Left ventricle myocardium inferior (tissue), 1 donor: ENCODE measurements at regions not wholly inside any gene's neighbourhood (a gene's known extent, or its start where the extent isn't known, plus 50 kb on each side); places are given as distances from the start of the nearest gene placed in this dataset.
"Not testable (repeated sequence)": the region's sequence is repeated elsewhere in the genome, so short reads cannot be mapped to it uniquely, and the experiment has no call there.

Source experiments
- DNase-seq: peaks from one replicate; pipeline ENCODE4 v3.0.0-alpha.2; 2020
- H3K27ac ChIP-seq: fragments of 200-600 bp; replicated peaks from 2 replicates; pipeline ENCODE4 v1.8.0; 2021
- H3K27me3 ChIP-seq: fragments of 200-600 bp; 2 replicates; pipeline ENCODE4 v1.8.0; 2021; ENCODE audit warnings: low read depth
- H3K36me3 ChIP-seq: fragments of 200-600 bp; 2 replicates; pipeline ENCODE4 v1.8.0; 2021
- H3K4me1 ChIP-seq: fragments of 200-600 bp; 2 replicates; pipeline ENCODE4 v1.8.0; 2021
- H3K4me3 ChIP-seq: fragments of 200-600 bp; 2 replicates; pipeline ENCODE4 v1.8.0; 2021; ENCODE audit warnings: mild to moderate bottlenecking, moderate library complexity
- H3K9me3 ChIP-seq: fragments of 200-600 bp; replicated peaks from 2 replicates; pipeline ENCODE4 v1.8.0; 2021
- intact Hi-C: fragments of 100-400 bp; cut with micrococcal nuclease; formaldehyde crosslinking; loops from one replicate; pipeline ENCODE4 v1.11.0; 2022
- TF ChIP-seq, protein P1 (sequence below): fragments of 200-600 bp; IDR thresholded peaks from 2 replicates; pipeline ENCODE4 v1.8.0; 2021; ENCODE audit warnings: antibody characterized with exemption, mild to moderate bottlenecking, borderline replicate concordance
- donor health status: DM: no; HTN: yes; CAD: no; lungs with severe emphysema.

DNA sequence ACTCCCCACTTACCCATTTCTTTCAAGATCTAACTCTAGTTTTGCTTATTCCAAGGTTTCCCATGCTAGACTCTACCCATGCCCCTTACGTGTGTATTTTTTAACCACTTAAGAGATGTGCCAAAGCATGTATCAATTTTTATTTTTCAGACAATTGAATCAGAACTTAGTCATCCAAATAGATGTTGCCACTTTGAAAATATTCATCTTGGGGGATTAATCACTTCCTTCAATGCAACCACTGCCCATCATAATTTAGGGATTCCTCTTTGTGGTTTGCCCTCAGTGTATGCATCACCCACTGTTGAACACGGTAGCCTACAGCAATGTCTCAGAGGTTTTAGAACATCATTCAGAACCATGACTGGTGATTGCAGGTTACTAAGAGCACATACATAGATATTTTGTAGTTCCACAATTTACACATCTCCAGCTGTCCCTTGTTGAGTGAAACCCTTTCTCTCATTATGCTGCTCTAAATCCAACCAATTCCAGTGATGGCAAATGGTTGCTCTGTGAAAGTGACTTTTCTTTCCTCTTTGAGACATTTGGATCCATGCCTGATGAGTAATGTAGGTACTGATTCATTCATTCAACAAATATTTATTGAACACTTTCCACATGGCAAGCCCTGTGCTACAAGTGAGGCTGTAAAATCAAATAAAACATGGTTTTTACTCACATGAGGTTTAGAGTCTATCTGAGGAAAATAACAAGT, 60.6 kb upstream of the SERP2 start:
- H3K9me3 ChIP-seq = no peaks in the 10 kb centered on the region
- H3K27ac ChIP-seq = no peak overlapping the region
- DNase-seq = no peak
- TF ChIP-seq, protein P1, sequence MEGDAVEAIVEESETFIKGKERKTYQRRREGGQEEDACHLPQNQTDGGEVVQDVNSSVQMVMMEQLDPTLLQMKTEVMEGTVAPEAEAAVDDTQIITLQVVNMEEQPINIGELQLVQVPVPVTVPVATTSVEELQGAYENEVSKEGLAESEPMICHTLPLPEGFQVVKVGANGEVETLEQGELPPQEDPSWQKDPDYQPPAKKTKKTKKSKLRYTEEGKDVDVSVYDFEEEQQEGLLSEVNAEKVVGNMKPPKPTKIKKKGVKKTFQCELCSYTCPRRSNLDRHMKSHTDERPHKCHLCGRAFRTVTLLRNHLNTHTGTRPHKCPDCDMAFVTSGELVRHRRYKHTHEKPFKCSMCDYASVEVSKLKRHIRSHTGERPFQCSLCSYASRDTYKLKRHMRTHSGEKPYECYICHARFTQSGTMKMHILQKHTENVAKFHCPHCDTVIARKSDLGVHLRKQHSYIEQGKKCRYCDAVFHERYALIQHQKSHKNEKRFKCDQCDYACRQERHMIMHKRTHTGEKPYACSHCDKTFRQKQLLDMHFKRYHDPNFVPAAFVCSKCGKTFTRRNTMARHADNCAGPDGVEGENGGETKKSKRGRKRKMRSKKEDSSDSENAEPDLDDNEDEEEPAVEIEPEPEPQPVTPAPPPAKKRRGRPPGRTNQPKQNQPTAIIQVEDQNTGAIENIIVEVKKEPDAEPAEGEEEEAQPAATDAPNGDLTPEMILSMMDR = no peak
- H3K4me3 ChIP-seq = no peak overlapping the region
- H3K4me1 ChIP-seq = peaks cover 24% of the 10 kb centered on the region
- no peaks in the 10 kb centered on the region for H3K27me3 ChIP-seq
- intact Hi-C loops = no loop called here
- no peaks in the 10 kb centered on the region for H3K36me3 ChIP-seq

DNA sequence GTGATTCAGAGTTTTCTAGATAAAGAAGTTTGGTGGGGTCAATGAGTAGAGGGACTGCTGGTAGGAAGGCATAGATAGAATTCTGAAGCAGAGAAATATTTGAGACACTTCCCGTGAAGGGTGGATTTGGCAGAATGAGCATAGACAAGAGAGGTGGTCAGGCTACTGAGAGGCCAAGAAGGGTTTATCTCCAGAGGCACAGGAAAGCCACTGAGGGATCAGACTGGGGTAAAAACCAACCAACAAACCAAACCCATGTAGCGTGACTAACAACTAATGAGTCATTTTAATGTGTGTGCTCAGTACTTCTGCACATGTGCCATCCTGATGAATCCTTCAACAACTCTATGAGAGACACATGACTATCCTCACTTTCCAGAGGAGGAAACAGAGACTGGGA, 60.0 kb upstream of the SERP2 start:
- no peak overlapping the region for H3K27ac ChIP-seq
- H3K4me3 ChIP-seq = no peak overlapping the region
- no peaks in the 10 kb centered on the region for H3K9me3 ChIP-seq
- TF ChIP-seq, protein P1 = no peak
- no peaks in the 10 kb centered on the region for H3K27me3 ChIP-seq
- peaks cover 25% of the 10 kb centered on the region for H3K4me1 ChIP-seq
- intact Hi-C loops = no loop called here
- H3K36me3 ChIP-seq = no peaks in the 10 kb centered on the region
- no peak for DNase-seq

DNA sequence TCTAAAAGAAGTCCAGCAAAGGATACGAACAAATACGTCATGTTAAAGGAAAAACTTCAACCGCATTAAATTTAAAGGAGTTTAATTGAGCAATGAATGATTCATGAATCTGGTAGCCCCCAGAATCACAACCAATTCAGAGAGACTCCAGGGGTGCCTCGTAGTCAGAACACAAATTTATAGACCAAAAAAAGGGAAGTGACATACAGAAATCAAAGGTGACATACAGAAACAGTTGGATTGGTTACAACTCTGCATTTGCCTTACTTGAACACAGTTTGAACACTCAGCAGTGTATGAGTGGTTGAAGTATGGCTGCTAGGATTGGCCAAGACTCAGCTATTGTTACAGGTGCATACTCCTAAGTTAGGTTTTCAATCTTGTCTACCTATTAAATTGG, 59.5 kb upstream of the SERP2 start:
- H3K27ac ChIP-seq, intact Hi-C loops, H3K9me3 ChIP-seq, H3K36me3 ChIP-seq, DNase-seq, H3K27me3 ChIP-seq, H3K4me3 ChIP-seq: not testable (repeated sequence)
- peaks cover 22% of the 10 kb centered on the region for H3K4me1 ChIP-seq

DNA sequence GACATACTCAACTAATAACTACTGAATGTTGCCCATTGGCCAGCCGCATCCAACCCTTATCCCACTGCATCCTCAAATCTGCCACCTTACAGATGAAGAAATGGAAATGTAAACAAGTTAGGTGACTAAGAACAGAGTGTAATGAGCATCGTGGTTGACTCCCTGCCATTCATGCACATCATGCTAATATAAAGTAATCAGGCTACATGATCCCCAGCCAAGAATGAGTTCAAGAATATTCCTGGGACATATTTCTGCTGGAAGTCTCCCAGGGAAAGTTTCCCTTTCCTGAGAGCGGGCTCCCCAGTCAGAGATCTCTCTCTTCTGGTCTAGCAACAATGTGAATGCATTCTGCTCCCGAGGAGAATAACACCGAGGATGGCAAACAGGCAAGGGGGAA, 55.9 kb upstream of the SERP2 start:
- H3K9me3 ChIP-seq = peaks cover 7% of the 10 kb centered on the region
- no peaks in the 10 kb centered on the region for H3K36me3 ChIP-seq
- no peak overlapping the region for H3K27ac ChIP-seq
- DNase-seq = no peak
- intact Hi-C loops = no loop called here
- TF ChIP-seq, protein P1 = no peak
- peaks cover 4% of the 10 kb centered on the region for H3K4me1 ChIP-seq
- H3K4me3 ChIP-seq = no peak overlapping the region
- H3K27me3 ChIP-seq = no peaks in the 10 kb centered on the region

DNA sequence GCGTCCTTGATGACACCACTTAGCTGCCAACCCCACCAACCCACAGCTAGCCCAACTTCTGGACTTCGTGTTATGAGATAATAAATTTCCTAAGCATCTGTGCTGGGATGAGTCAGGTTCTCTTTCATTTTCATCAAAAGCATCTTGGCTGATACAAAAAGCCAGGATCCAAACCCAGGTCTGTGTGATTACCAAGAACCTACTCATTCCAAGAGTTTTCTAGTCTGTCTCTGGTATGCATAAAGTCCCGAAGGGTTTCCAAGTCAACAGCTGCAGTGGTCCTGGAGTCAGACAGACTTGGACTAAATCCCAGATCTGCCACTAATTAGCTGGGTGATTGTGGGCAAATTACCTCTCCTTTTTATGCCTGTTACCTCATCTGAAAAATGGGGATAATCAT, 55.5 kb upstream of the SERP2 start:
- no peaks in the 10 kb centered on the region for H3K27me3 ChIP-seq
- no peak overlapping the region for H3K4me3 ChIP-seq
- peaks cover 7% of the 10 kb centered on the region for H3K9me3 ChIP-seq
- intact Hi-C loops = no loop called here
- peaks cover 4% of the 10 kb centered on the region for H3K4me1 ChIP-seq
- TF ChIP-seq, protein P1 = no peak
- DNase-seq = no peak
- no peak overlapping the region for H3K27ac ChIP-seq
- H3K36me3 ChIP-seq = no peaks in the 10 kb centered on the region

DNA sequence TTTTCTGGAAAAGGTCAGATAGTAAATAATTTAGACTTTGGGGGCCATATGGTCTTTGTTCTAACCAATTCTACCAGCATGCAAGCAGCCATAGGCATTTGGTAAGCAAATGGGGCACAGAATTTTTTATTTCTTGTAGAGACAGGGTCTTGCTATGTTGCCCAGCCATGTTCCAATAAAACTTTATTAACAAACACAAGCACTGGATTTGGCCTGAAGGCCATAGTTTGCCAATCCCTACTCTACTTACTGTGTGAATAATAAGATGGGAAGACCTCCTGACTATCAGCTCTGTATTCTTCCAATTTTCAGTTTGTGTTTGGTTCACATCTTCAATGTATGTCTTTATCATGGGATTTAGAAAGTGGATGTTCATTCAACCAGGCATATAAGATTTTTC, 53.0 kb upstream of the SERP2 start:
- Histone ChIP-seq H3K27ac (no peak overlapping the region), H3K36me3 (no peaks in the 10 kb centered on the region), H3K4me1 (peaks cover 4% of the 10 kb centered on the region), H3K4me3 (no peak overlapping the region), H3K9me3 (peaks cover 7% of the 10 kb centered on the region), H3K27me3 (no peaks in the 10 kb centered on the region)
- DNase-seq = no peak
- intact Hi-C loops = no loop called here
- TF ChIP-seq, protein P1 = no peak
